ENCODE measurements at regions not wholly inside any gene's neighbourhood (a gene's known extent, or its start where the extent isn't known, plus 50 kb on each side); places are given as distances from the start of the nearest gene placed in this dataset.
A peak's percentile ranks its signal among the peaks of the same experiment; 100 is the strongest.

DNA sequence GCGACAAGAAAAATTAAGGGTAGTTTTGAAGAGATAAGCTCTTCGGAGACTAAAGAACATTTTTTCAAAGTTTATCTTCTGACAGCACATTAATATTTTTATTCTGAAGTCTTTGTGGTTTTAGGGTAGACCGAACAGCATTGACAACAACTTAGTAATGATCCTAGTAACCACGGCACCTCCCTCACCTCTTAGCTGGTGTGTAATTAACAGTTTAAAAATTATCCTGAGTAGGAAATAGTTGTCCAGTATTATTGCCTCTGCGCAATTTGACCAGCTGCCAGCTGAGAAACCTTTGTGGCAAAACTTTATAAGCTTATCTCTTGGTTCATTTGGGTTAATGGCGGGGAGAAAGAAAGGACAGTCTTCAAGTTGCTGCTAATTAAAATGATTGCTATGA is 213.6 kb downstream of the CBLL2 start:
- Histone ChIP-seq H3K4me3 (ENCODE audit: low read depth, low read length) (no peak overlapping the region), H3K36me3 (ENCODE audit: control insufficient read depth, insufficient read depth, low read length) (no peaks in the 10 kb centered on the region), H3K27me3 (ENCODE audit: control insufficient read depth, insufficient read depth, low read length) (no peaks in the 10 kb centered on the region)
- FAIRE-seq = no peak
- TF ChIP-seq, protein P1, sequence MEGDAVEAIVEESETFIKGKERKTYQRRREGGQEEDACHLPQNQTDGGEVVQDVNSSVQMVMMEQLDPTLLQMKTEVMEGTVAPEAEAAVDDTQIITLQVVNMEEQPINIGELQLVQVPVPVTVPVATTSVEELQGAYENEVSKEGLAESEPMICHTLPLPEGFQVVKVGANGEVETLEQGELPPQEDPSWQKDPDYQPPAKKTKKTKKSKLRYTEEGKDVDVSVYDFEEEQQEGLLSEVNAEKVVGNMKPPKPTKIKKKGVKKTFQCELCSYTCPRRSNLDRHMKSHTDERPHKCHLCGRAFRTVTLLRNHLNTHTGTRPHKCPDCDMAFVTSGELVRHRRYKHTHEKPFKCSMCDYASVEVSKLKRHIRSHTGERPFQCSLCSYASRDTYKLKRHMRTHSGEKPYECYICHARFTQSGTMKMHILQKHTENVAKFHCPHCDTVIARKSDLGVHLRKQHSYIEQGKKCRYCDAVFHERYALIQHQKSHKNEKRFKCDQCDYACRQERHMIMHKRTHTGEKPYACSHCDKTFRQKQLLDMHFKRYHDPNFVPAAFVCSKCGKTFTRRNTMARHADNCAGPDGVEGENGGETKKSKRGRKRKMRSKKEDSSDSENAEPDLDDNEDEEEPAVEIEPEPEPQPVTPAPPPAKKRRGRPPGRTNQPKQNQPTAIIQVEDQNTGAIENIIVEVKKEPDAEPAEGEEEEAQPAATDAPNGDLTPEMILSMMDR (IDR thresholded peaks at IDR 0.05; ENCODE audit: insufficient read depth, low read length, severe bottlenecking) = no peak
- no peak for DNase-seq (ENCODE audit: low read depth)

DNA sequence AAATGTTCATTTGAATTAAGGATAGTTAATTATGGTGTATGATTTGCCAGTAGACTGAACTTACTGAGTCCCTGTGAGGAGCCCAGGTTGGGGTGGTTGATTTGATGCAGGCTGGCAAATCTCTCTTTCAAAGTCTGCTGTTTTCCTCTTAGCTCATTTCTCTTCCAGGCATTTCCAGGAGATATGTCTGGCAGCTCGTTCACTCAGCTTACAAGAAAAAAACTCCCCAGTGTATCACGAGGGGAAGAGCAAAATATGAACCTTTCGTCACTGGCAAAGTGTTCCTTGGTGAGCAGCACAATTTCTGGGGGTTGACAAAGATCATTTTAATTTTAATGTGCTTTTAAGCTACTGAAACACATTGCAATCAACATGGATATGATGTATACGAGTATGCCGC is 244.2 kb downstream of the CBLL2 start:
- DNase-seq (ENCODE audit: low read depth) (no peak), FAIRE-seq (no peak)
- Histone ChIP-seq H3K4me3 (ENCODE audit: low read depth, low read length) (no peak overlapping the region), H3K36me3 (ENCODE audit: control insufficient read depth, insufficient read depth, low read length) (no peaks in the 10 kb centered on the region), H3K27me3 (ENCODE audit: control insufficient read depth, insufficient read depth, low read length) (no peaks in the 10 kb centered on the region)
- TF ChIP-seq, protein P1 (IDR thresholded peaks at IDR 0.05; ENCODE audit: insufficient read depth, low read length, severe bottlenecking) = no peak

DNA sequence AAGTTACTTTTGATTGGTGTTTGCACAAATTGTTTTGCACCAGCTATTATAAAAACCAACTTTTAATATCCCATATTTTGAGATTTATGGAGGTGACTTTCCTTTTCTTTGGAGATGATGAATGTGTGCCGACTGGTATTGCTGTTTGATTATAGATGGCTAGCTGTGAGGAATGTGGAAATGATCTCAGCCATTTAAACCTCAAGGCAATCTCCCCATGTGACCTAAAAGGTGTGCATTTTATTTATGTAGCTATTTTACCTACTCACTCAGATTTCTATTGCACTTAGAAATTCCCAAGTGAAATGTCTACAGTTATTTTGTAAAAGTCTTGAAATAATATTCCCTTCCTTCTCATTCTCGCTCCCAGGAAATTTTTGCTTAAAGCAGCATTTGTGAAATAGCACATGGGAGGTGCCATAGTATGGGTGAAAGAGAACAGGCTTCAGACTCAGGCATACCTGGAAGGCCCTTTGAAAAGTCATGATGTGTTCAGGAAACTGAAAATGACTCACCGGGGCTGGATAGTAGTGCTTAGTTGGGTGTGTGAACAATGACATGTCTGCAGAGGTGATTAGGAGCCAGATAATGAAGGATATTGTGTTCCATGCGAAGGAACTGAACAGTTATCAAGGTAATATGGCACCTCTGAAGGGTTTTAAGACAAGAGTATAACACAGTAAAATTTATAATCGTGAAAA is 247.6 kb downstream of the CBLL2 start:
- TF ChIP-seq, protein P1 (IDR thresholded peaks at IDR 0.05; ENCODE audit: insufficient read depth, low read length, severe bottlenecking) = no peak
- FAIRE-seq = no peak

DNA sequence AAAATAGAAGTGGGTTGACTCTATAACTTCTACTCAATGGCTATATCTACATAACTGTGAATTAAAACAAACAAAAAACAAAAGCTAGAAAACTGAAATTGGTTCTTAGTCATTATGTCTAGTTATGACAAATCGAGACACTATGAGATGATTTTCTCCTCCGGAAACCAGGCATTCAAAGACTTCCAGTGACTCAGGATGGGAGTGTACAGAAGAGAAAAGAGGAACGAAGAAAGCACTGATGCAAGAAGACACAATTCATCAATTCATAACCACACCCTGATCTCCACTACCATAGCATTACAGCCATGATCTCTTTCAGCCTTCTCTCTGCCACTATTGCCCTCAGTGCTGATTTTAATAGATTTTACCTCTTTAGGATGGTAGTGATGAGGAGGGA is 253.6 kb downstream of the CBLL2 start:
- TF ChIP-seq, protein P1 (IDR thresholded peaks at IDR 0.05; ENCODE audit: insufficient read depth, low read length, severe bottlenecking) = no peak
- peak; percentile 95 for DNase-seq (ENCODE audit: low read depth)
- no peak for FAIRE-seq
- H3K27me3 ChIP-seq (ENCODE audit: control insufficient read depth, insufficient read depth, low read length) = no peaks in the 10 kb centered on the region
- no peak overlapping the region for H3K4me3 ChIP-seq (ENCODE audit: low read depth, low read length)
- no peaks in the 10 kb centered on the region for H3K36me3 ChIP-seq (ENCODE audit: control insufficient read depth, insufficient read depth, low read length)

More for the DNA sequence above, 247.6 kb downstream of the CBLL2 start:
- DNase-seq (ENCODE audit: low read depth) = peak; percentile 89
- Histone ChIP-seq H3K27me3 (ENCODE audit: control insufficient read depth, insufficient read depth, low read length) (no peaks in the 10 kb centered on the region), H3K36me3 (ENCODE audit: control insufficient read depth, insufficient read depth, low read length) (no peaks in the 10 kb centered on the region), H3K4me3 (ENCODE audit: low read depth, low read length) (no peak overlapping the region)

DNA sequence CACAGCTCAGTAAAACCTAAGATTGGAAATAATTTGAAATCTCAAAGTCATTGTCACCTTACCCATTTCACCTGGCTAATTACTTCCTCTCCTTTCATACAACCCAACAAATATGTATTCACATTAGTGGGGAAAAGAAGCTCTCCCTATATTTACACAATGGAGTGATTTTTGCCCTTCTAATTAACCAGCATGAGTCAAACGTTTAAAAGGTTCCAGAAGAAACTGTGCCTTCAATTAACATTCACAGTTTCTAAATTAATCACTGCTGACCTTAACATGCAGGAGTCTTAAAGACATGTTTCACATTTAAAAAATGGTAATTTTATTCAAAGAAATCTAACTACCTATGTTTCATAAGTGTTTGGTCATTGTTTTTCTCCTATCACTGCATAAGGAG is 254.6 kb downstream of the CBLL2 start:
- Histone ChIP-seq H3K27me3 (ENCODE audit: control insufficient read depth, insufficient read depth, low read length) (no peaks in the 10 kb centered on the region), H3K4me3 (ENCODE audit: low read depth, low read length) (no peak overlapping the region), H3K36me3 (ENCODE audit: control insufficient read depth, insufficient read depth, low read length) (no peaks in the 10 kb centered on the region)
- FAIRE-seq (no peak), DNase-seq (ENCODE audit: low read depth) (no peak)
- TF ChIP-seq, protein P1 (IDR thresholded peaks at IDR 0.05; ENCODE audit: insufficient read depth, low read length, severe bottlenecking) = no peak

DNA sequence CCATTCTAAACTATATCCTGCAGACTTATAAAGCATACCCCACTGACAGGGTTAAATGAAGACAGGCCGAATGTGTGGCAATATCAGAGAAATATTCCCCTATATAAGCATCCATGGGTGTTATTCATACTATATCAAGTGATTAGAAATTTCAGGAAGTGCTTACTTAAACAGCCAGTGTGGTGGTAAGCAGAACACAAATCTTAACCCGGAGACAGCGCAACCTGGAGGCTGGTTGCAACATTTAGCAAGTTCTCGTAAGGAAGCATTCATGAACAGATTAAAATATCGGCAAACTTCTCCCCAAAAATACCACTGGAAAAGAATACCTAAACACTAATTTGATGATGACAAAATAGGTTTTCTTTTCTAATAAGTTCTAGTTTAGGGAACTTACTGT is 261.2 kb downstream of the CBLL2 start:
- Histone ChIP-seq H3K36me3 (ENCODE audit: control insufficient read depth, insufficient read depth, low read length) (no peaks in the 10 kb centered on the region), H3K27me3 (ENCODE audit: control insufficient read depth, insufficient read depth, low read length) (no peaks in the 10 kb centered on the region), H3K4me3 (ENCODE audit: low read depth, low read length) (no peak overlapping the region)
- FAIRE-seq = no peak
- no peak for DNase-seq (ENCODE audit: low read depth)
- TF ChIP-seq, protein P1 (IDR thresholded peaks at IDR 0.05; ENCODE audit: insufficient read depth, low read length, severe bottlenecking) = no peak

Data from bronchial epithelial cell (primary cell).